IPS DF 6.9 (cell line): ENCODE measurements at regions not wholly inside any gene's neighbourhood (a gene's known extent, or its start where the extent isn't known, plus 50 kb on each side); places are given as distances from the start of the nearest gene placed in this dataset.

ENCODE experiments used
- DNase-seq: peaks from one replicate; pipeline ENCODE4 v3.0.0-alpha.2; 2013; ENCODE audit warnings: low read depth, low spot score
- H3K27ac ChIP-seq: one replicate; pipeline ENCODE4 v1.5.1; 2013; ENCODE audit warnings: low read length, control low read depth
- H3K27me3 ChIP-seq: 2 replicates; pipeline ENCODE4 v1.6.1; 2013; ENCODE audit warnings: mild to moderate bottlenecking, low read length; ENCODE audit not compliant: control insufficient read depth, insufficient read depth
- H3K36me3 ChIP-seq: 2 replicates; pipeline ENCODE4 v1.6.1; 2013; ENCODE audit warnings: low read length; ENCODE audit not compliant: control insufficient read depth, insufficient read depth
- H3K4me1 ChIP-seq: 2 replicates; pipeline ENCODE4 v1.6.1; 2013; ENCODE audit warnings: low read length; ENCODE audit not compliant: control insufficient read depth, insufficient read depth
- H3K4me3 ChIP-seq: 2 replicates; pipeline ENCODE4 v1.5.1; 2013; ENCODE audit warnings: mild to moderate bottlenecking, low read length
- H3K9me3 ChIP-seq: 2 replicates; pipeline ENCODE4 v1.6.1; 2013; ENCODE audit warnings: low read length, inconsistent platforms; ENCODE audit not compliant: control insufficient read depth, insufficient read depth
- WGBS: extraction: QIAGEN DNeasy Blood & Tissue Kit; methylation state at CpG from one replicate; pipeline ENCODE4 v1.1.7; 2013; ENCODE audit warnings: mixed read lengths, missing lambda C conversion rate; ENCODE audit not compliant: insufficient read length, insufficient coverage; 5-methylcytosine and 5-hydroxymethylcytosine counted together

- no peaks in the 10 kb centered on the region for H3K36me3 ChIP-seq
- H3K27ac ChIP-seq = no peak overlapping the region
- 100% methylated on average over 1 of the region's 4 CpGs for WGBS
- H3K4me3 ChIP-seq = no peak overlapping the region
- no peaks in the 10 kb centered on the region for H3K4me1 ChIP-seq
- H3K27me3 ChIP-seq = no peaks in the 10 kb centered on the region
- no peak for DNase-seq
- no peaks in the 10 kb centered on the region for H3K9me3 ChIP-seq
Measured at GRCh38 chr2:234588054-234588430, 91.2 kb upstream of the ARL4C start.

DNA sequence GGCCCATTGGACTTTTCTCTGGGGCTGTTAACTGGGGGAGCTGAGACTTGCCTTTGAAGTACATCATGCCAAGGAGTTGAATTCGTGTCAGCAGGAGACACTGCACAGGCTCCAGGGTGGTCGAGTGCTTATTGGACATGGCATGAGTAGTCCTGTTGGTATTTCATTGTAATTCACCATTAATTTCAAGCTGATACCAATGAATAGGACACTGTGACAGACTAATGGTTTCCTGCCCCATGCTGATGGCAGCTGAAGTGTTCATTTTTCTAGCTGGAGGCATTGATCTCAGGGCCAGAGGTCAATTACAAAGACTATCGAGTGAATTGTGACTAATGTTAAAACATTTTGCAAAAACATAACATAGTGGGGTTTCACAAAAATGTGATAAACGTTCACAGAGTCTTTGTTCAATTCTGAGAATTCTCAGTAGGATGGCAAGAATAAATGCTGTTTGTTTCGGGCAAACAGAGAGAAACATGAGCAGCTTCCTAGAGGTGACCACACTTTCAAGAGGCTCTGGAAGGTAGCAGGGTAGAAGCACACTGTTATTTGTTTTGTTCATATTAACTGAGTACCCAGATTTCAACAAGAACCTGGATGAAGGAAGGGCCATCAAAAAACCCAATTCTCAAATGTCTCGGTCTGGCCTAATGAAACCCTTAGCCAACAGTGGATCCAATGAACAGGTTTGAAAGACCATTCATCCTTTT is 90.6 kb upstream of the ARL4C start:
- H3K9me3 ChIP-seq = no peaks in the 10 kb centered on the region
- no peaks in the 10 kb centered on the region for H3K4me1 ChIP-seq
- no peak overlapping the region for H3K4me3 ChIP-seq
- no peak overlapping the region for H3K27ac ChIP-seq
- no peaks in the 10 kb centered on the region for H3K27me3 ChIP-seq
- no peak for DNase-seq
- WGBS = no CpG with 5 or more reads among the region's 6 CpGs
- H3K36me3 ChIP-seq = no peaks in the 10 kb centered on the region

- Histone ChIP-seq H3K4me1 (peaks cover 2% of the 10 kb centered on the region; the same call in 1 of the 2 replicates), H3K27ac (no peak overlapping the region), H3K27me3 (no peaks in the 10 kb centered on the region), H3K4me3 (no peak overlapping the region), H3K9me3 (no peaks in the 10 kb centered on the region), H3K36me3 (no peaks in the 10 kb centered on the region)
- DNase-seq = no peak
- no CpG with 5 or more reads among the region's 4 CpGs for WGBS
Measured at GRCh38 chr2:234583331-234583730, 86.5 kb upstream of the ARL4C start.

DNA sequence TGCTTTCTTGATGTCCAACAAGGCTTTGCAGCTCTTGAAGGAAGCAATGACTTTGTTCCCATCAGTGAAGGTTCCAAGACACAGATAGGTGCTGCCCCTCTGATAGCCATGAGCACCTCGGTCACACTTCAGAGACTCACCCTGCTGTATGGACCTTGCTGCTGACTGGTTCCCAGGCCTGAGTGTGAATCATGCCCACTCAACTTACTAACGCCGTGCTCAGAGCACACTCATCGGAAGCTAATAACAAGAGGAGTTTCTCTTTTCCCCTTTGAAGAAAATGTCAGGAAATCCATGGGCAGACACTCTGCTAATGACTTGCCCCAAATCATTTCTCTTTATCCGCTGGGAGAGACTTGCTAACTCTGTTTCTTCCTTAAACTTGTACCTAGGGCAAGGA is 83.8 kb upstream of the ARL4C start:
- no peaks in the 10 kb centered on the region for H3K9me3 ChIP-seq
- no peak overlapping the region for H3K27ac ChIP-seq
- peaks cover 3% of the 10 kb centered on the region; the same call in 1 of the 2 replicates for H3K4me1 ChIP-seq
- no peaks in the 10 kb centered on the region for H3K27me3 ChIP-seq
- no CpG with 5 or more reads among the region's 5 CpGs for WGBS
- no peak for DNase-seq
- no peak overlapping the region for H3K4me3 ChIP-seq
- H3K36me3 ChIP-seq = no peaks in the 10 kb centered on the region

GRCh38 chr2:234579231-234579962 is 82.5 kb upstream of the ARL4C start:
- Histone ChIP-seq H3K4me3 (no peak overlapping the region), H3K9me3 (no peaks in the 10 kb centered on the region), H3K27ac (no peak overlapping the region), H3K4me1 (peaks cover 3% of the 10 kb centered on the region; the same call in 1 of the 2 replicates), H3K36me3 (no peaks in the 10 kb centered on the region), H3K27me3 (no peaks in the 10 kb centered on the region)
- no peak for DNase-seq
- no CpG with 5 or more reads among the region's 10 CpGs for WGBS

DNA sequence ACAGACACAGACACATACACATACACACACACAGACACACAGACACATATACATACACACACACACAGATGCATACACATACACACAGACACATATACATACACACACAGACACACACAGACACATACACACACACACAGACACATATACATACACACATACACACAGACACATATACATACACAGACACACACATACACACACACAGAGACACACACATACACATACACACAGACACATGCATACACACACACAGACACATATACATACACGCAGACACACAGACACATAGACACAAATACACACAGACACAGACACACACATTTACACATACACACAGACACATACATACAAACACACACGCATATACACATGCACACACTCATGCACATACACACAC is 81.5 kb upstream of the ARL4C start:
- H3K36me3 ChIP-seq = no peaks in the 10 kb centered on the region
- DNase-seq = no peak
- H3K9me3 ChIP-seq = no peaks in the 10 kb centered on the region
- H3K4me3 ChIP-seq = no peak overlapping the region
- peaks cover 3% of the 10 kb centered on the region; the same call in 1 of the 2 replicates for H3K4me1 ChIP-seq
- no peak overlapping the region for H3K27ac ChIP-seq
- no CpG with 5 or more reads among the region's 2 CpGs for WGBS
- H3K27me3 ChIP-seq = no peaks in the 10 kb centered on the region

DNA sequence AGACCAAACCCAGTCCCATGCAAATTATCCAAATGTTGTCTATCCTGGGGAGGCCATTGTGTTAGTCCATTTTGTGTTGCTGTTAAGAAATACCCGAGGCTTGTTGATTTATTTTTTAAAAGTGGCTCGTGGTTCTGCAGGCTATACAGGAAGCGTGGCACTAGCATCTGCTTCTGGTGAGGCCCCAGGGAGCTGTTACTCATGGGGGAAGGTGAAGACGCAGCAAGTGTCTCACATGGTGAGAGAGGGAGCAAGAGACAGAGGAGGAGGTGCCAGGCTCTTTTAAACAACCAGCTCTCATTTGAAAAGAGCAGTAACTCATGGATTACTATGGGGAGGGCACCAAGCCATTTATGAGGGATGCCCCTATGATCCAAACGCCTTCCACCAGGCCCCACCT is 80.3 kb upstream of the ARL4C start:
- H3K27ac ChIP-seq = no peak overlapping the region
- DNase-seq = no peak
- H3K4me3 ChIP-seq = no peak overlapping the region
- no CpG with 5 or more reads among the region's 5 CpGs for WGBS
- no peaks in the 10 kb centered on the region for H3K9me3 ChIP-seq
- H3K27me3 ChIP-seq = no peaks in the 10 kb centered on the region
- H3K36me3 ChIP-seq = no peaks in the 10 kb centered on the region
- H3K4me1 ChIP-seq = peaks cover 3% of the 10 kb centered on the region; the same call in 1 of the 2 replicates

GRCh38 chr2:234571620-234572407 is 74.9 kb upstream of the ARL4C start:
- H3K27me3 ChIP-seq = no peaks in the 10 kb centered on the region
- no peak overlapping the region for H3K27ac ChIP-seq
- DNase-seq = no peak
- no peaks in the 10 kb centered on the region for H3K36me3 ChIP-seq
- peaks cover 1% of the 10 kb centered on the region; the same call in 1 of the 2 replicates for H3K4me1 ChIP-seq
- H3K9me3 ChIP-seq = no peaks in the 10 kb centered on the region
- no CpG with 5 or more reads among the region's 9 CpGs for WGBS
- H3K4me3 ChIP-seq = no peak overlapping the region

GRCh38 chr2:234570476-234570875 is 73.6 kb upstream of the ARL4C start:
- H3K27ac ChIP-seq = no peak overlapping the region
- no peaks in the 10 kb centered on the region for H3K27me3 ChIP-seq
- no peaks in the 10 kb centered on the region for H3K9me3 ChIP-seq
- H3K4me3 ChIP-seq = no peak overlapping the region
- H3K4me1 ChIP-seq = no peaks in the 10 kb centered on the region
- no peak for DNase-seq
- no CpG with 5 or more reads among the region's 7 CpGs for WGBS
- H3K36me3 ChIP-seq = no peaks in the 10 kb centered on the region

GRCh38 chr2:234569776-234570430 is 73.0 kb upstream of the ARL4C start:
- Histone ChIP-seq H3K27me3 (no peaks in the 10 kb centered on the region), H3K4me3 (no peak overlapping the region), H3K4me1 (no peaks in the 10 kb centered on the region), H3K9me3 (no peaks in the 10 kb centered on the region), H3K36me3 (no peaks in the 10 kb centered on the region), H3K27ac (no peak overlapping the region)
- no peak for DNase-seq
- no CpG with 5 or more reads among the region's 3 CpGs for WGBS
